Left ventricle myocardium superior (tissue), 1 donor: ENCODE measurements at regions not wholly inside any gene's neighbourhood (a gene's known extent, or its start where the extent isn't known, plus 50 kb on each side); places are given as distances from the start of the nearest gene placed in this dataset.

Experiments
- ATAC-seq: fragments of 200-7000 bp; cut with Tn5 transposase; one replicate; pipeline ENCODE4 v1.9.1; 2020; ENCODE audit warnings: mild to moderate bottlenecking, moderate library complexity
- DNase-seq: peaks from one replicate; pipeline ENCODE4 v3.0.0-alpha.2; 2020
- intact Hi-C: fragments of 100-400 bp; cut with micrococcal nuclease; formaldehyde crosslinking; loops from one replicate; pipeline ENCODE4 v1.11.0; 2022
- donor health status: DM: no; HTN: yes; CAD: no; lungs with severe emphysema.

DNA sequence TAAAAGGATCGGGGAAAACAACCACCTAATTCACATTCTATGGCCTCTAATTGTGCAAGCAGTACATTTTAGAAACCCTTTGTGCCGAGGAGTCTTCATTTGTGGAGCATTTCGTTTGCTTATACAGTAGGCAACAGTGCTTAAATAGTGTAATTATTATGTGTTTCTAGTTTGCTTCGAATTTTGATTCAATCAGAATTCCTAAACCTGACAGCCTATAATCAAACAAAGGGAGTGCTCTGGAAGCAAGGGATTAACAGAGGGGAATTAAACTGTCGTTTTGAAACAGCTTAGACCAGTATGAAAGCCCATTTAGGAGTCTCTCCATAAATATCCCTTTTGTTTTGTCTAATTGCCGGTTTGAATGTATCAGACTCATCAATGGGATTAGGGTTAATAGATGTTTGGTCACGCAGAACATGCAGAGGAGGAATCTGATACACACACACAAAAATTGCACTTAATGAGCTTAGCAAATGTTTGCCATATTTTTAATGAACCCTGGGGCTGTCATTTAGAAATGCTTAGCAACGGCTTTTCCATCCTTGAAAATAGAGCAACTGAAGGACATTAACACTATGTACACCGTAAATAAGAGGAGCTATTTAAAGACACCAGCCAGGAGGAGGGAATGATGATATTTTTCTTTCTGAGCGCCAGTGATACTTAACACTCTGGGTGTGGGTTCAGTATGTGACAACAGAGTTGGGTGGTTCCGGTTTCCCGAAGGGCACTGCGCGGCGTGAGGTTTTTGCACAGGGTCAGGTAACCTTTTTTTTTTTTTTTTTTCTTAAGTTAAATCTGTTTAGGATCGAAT lies 404.7 kb downstream of the TLE4 start:
- no peak for ATAC-seq
- intact Hi-C loops: no loop called here
- DNase-seq: no peak

DNA sequence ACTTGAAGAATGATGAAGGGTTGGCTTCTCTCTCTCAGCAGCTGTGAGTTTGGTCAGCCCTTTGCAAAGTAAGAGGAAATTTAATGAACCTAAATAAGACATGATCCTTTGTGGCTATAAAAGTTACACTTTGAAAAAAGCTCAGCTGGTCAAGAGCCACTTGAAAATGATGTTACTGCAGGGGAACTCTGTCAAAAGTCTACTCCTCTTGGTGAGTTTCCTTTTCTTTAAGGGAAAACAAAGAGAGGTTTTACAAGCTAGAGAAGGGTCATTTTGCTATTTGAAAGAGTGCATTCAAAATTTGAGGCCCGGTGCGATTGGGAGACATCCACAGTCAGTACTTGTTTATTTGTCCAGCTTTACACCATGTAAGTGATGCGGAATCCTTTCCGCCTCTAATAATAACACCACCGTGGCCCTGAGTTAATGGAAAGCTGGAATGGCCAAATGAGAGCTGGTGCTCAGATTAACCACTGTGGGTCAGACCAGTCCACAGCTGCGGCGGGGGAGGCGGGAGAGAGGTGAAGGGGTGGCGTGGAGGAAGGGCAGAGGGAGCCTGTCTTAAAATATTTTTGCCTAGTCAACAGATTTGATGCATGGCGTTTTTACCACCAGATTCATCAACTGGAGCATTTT lies 404.0 kb downstream of the TLE4 start:
- intact Hi-C loops: no loop called here
- ATAC-seq (no peak), DNase-seq (no peak)

DNA sequence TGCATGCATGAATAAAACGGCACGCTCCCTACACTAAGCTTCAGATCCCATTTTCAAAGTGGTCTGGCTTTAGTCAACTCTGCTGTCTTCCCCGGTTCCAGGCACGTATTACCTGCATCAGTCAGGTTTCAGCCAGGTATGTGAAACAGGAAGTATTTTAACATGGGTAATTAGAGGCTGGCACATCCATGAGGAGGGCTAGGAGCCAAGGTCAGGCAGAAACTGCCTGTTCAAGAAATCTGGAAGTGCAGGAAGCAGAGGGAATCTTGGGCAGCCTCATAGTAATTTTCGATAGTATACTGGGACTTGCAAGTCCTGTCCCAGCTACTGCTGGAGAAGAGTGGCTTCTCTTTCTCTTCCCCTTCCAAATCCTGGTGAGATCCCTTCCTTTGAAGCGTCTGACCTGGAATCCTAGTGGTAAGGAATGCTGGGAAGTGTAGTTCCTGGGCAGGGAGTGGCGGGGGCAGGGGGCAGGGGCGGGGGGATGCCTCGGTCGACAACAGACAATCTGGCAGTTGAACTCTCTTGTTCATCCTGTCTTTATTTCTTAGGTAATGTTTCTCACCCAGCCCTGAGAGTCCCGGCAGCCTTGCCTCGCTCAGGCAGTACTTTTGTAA lies 403.1 kb downstream of the TLE4 start:
- DNase-seq (no peak), ATAC-seq (no peak)
- intact Hi-C loops: no loop called here

DNA sequence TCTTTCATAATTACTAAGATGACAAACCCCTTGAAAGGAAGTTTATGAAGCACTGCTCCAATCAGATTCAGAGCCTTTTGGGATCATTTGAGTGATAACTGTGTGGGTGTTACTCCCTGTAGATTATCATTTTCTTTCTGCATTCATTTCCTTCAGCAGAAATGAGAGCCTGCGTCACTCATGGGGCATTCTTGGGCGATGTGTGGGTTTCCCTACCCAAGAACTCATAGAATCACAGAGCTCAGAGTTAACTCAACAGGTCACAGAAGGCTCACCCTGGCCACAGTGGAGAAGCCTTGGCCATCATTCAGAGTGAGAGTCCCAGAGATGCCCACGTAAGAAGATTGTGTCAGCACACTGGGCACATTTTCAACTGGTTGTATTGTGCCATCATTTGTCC lies 401.9 kb downstream of the TLE4 start:
- intact Hi-C loops: no loop called here
- no peak for DNase-seq
- ATAC-seq: no peak

DNA sequence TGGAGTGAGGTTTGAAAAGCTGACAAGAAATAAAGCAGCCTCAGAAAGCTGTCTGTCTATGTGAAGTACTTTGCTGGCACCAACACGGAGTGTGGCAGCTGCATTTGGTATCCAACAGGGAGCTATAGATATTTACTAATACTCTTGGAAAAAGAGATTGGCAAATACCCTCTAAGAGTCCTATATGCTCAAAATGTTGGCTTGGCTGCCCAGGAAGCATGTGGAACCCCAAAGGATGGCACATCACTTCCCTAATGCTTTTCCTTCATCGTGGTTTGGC lies 398.3 kb downstream of the TLE4 start:
- intact Hi-C loops: no loop called here
- DNase-seq (no peak), ATAC-seq (no peak)

DNA sequence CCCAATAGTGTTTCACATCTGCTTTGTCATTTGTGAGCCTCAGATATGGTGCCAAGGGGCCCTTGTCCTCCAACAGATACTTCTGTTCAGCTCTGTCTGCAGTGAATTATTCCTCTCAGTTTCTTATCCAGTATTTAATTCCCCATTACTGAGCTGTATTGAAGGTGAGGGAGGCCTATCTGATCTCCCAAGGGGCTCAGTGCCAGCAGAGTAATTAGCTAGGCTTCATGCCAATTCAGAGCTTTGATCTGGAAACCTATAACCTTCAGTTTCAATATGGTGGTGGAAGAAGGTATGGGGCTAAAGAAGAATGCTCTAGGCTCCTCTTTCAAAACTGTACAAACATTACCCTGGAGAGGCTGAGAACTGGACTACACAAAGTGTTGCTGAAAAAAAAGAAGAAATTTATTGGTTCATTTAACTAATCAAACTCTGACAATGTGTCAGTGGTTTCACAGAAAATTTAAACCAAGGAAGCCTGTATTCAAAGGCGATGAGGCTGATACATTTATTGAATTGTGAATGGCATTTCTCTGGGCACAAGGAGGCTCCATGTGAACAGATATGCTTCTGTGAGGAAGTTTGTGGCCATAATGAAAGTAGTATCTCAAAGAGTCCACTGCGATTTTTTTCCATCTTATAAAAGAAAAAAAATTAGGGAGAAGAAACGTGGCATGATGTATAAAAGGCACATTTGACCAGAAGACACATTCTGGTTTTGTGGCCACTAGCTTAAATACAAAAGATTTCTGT lies 397.8 kb downstream of the TLE4 start:
- DNase-seq (no peak), ATAC-seq (no peak)
- intact Hi-C loops: no loop called here

DNA sequence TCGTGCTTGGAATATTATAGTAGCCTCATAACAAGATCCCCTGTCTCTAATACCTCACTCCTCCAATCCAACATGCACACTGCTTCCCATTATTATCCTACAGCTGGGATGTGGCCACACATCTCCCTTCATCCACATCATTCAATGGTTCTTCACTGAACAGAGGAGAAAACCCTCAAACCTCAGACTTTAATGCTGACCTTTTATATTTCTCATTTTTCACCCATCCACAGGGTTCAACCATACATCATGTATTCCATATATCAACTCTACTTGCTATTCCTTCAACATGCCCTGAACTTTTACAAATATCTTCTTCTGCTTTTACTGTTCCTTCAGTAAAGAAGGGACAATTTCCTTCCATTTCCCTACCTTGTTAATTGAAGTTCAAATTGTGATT lies 396.8 kb downstream of the TLE4 start:
- no peak for DNase-seq
- ATAC-seq: no peak
- intact Hi-C loops: no loop called here

DNA sequence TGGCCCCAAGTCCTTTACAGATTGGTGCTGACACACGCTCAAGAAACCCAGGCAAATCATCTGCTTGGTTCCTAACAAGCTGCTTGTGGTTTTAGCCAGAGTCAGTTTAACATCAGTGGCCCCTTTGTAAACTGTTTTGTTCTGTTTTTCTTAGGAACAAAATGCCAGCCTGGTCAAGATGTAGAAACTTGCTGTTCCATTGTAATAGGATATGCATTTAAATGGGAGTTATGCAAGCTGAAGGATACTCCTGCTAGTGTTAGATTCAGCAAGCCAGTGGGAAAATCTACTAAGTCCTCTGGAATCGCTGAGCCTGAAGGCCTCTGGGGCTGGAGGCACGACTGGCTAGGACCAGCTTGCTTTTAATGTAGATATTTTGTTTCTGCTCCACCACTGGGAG lies 391.1 kb downstream of the TLE4 start:
- DNase-seq: no peak
- intact Hi-C loops: no loop called here
- no peak for ATAC-seq

DNA sequence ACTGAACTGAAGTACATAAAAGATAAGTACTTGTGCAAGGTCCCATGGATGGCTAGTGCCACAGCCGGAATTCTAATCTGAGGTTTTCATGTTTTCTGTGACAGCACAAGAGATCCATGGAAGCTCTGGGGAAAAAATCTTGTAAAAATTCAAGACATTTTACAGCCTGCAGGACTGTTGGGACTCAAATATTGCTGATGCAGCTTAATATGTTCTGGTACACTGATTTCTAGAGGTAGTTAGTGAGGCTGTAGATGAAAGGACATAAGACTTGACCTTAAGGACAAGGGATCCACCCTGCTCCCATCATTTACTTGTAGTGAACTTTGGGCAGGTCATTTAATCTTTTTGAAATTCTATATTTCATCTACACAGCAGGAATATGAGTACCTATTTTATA lies 390.4 kb downstream of the TLE4 start:
- no peak for ATAC-seq
- intact Hi-C loops: no loop called here
- DNase-seq: no peak

DNA sequence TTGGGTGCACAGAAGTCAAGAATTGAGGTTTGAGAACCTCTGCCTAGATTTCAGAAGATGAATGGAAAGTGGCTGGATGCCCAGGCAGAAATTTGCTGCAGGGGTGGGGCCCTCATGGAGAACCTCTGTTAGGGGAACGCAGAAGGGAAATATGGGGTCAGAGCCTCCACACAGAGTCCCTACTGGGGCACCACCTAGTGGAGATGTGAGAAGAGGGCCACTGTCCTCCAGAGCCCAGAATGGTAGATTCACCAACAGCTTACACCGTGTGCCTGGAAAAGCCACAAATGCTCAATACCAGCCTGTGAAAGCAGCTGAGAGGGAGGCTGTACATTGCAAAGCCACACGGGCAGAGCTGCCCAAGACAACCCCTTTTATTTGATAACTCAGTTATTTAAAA lies 383.5 kb downstream of the TLE4 start:
- intact Hi-C loops: no loop called here
- ATAC-seq (no peak), DNase-seq (no peak)

DNA sequence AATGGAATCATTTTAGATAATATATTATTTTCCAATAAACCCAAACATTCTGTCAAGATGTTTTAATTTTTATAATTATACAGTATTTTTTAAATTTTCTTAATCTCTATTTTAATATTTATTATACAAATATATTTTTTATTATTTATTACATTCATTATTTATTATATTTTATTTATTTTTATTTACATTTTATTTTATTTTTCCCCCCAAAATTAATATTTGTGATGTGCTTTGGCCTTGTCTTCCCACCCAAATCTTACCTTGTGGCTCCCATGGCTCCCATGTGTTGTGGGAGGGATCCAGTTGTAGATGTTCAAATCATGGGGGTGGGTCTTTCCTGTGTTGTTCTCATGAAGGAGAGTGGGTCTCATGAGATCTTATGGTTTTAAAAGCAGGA lies 382.1 kb downstream of the TLE4 start:
- intact Hi-C loops: no loop called here
- ATAC-seq: no peak
- DNase-seq: no peak

DNA sequence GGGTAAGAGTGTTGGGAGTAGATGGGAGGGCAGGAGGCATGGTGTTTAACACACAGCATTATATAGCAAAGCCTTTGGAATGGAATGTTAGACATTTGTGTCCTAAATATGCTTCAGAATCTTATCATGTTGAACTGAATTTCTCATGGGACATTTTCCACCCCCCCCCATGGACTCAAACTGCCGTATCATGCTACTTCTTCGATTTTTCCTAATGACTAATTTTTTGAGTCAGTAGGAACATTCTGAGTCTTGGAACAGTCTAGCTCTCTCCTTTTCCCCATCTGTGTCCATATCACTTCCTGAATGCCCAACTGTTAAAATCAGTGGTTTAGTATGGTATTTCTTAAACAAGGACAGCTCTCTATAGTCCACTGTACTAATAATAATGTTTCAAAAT lies 380.6 kb downstream of the TLE4 start:
- intact Hi-C loops: no loop called here
- ATAC-seq (no peak), DNase-seq (no peak)

DNA sequence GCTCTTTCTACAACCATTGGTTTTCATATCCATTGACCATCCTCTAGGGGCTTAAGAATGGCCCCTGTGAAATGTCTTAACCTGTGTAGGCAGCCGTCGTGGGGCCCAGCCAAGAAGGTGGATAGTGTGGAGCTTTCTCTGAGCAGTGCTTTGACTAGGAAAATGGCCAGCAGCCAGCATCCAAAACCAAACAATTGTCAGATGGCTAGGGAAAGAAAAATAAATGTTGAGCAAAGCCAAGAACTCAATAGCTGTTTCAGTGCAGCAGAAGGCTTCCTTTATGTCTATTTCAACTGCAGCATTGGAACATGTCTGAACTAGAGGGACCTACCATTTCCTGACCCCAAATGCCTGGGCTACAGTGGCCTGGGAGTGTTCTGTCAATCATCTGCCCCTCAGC lies 374.9 kb downstream of the TLE4 start:
- ATAC-seq (no peak), DNase-seq (no peak)
- intact Hi-C loops: no loop called here

DNA sequence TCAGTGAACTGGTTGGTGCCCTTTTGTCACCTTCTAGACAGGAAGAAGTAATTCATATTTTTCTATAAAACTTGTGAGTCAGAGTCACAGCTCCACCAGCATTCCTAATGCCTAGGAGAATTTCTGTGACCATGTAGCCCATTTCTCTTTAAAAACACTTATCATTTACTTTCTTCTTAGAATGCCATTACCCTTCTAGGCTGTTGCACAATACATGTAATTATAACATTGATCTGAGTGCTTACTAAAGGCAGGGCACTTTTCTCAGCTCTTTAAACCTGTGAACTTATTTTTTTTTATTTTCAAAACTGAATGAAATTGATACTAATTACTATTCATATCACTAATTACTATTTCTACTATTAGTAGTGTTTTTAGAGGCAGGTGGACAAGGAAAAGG lies 373.7 kb downstream of the TLE4 start:
- intact Hi-C loops: no loop called here
- ATAC-seq (no peak), DNase-seq (no peak)

DNA sequence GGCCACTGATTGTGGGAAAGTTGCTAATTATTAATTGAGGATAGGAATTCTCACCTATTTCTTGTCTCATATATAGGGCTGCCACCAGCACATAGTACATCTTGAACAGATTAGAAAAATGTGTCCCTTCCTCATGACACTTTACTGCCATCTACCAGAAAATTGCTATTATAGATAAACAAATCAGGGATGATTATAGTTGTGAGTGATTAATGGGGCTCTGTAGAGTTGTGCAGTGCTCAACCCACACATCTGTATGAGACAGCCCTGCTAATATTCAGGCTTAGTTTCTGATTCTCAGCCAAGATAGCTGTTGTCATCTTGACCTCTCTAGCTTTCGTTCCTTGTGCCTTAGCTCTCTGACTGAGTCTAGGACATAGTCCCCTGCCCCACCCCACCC lies 373.3 kb downstream of the TLE4 start:
- DNase-seq: no peak
- ATAC-seq: no peak
- intact Hi-C loops: no loop called here

DNA sequence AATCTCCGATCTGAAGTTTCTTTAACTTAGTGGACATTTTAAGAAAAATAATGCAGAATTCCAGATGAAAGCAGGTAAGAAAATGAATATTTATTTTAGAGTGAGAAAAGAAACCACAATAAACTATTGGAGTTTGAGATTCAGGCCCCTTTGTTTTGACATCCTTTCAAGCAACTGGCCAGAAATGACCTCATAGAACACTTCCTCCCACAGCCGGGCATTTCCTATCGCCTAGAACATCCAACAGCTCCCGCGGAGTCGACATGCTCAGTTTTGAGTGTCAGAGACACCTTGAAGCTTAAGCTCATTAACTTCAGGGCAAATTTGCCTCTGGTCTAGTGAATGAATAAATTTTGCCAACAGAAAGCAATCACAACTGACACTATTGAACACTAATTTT lies 369.2 kb downstream of the TLE4 start:
- ATAC-seq (no peak), DNase-seq (no peak)
- intact Hi-C loops: no loop called here

DNA sequence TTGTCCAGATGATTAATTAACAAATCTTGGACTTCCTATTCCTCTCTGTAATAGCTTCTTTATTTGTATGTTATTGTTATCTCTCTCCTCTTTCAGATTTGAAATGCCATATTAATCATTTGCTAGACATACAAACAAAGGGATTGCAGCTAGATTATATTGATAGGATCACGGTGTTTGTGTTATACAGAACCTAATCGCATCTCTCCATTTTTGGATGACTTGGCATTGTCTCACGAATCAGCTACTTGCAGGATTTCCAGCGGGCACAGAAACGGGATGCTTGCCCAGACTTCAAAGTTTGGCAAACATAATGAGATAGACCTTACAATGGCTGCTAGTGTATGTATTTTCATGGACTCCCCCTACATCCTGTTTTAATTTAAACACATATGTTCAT lies 368.1 kb downstream of the TLE4 start:
- no peak for DNase-seq
- intact Hi-C loops: no loop called here
- ATAC-seq: no peak

DNA sequence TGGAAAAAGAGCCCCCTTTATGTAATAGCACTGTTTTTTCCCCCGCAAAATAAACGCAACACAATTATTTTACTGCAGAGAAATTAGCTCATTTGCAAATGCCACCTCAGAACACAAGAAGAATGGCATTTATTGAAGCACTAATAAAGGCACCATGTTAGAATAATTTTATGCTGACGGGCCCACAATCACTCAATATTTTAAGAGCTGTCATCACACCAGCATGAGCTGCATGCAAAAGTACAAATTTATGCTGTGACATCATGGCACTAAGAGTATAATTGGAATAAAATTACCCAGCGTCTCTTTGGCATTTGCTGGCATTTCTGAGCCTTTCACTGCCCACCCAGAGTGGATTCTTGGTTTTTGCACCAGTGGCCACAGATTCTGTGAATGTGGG lies 364.6 kb downstream of the TLE4 start:
- intact Hi-C loops: no loop called here
- ATAC-seq: no peak
- DNase-seq: no peak

DNA sequence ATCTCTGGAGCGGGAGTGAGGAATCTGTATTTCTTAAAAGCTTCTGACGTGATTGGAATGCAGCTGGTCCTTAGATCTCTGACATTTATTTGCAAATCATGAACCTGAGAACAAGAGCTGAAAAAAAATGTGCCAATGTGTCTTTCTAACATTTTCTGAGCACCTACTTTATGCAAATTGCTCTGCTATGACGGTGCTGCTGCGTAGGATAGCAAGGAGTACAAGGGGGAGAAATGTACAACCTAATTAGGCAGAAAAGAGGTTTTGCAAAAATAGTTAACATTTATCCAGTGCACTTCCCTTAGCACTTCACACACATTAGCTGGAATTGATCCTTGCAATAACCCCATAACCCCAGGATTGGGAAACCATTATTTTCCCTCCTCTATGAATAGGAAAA lies 357.5 kb downstream of the TLE4 start:
- intact Hi-C loops: no loop called here
- ATAC-seq: no peak
- no peak for DNase-seq

DNA sequence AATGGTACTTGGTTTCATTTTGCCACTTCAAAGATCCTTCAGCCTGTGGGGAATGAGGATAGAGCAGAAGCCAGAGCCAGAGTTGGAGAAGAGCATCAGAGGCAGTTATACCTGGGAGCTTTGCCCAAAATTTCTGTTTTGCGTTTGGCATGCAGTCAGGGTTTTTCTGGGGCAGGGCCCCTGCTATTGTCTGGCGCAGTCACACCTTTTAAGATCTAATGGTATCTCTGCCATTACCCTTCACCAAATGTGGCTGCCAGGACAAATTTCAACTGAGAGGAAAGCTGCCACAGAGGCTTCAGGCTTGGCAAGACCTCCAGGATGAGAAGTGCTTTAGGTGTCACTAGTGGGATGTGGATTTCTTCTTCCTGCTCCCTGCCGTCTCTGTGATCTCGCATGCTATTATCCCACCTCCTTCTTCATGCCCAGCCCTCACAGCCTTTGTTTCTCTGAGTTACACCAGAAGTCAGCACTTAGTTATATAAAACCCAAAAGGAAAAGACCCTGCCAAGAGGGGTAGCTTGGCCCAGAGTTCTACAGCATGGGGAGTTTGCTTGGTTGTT lies 357.0 kb downstream of the TLE4 start:
- intact Hi-C loops: no loop called here
- no peak for ATAC-seq
- no peak for DNase-seq
